ENCODE measurements at regions not wholly inside any gene's neighbourhood (a gene's known extent, or its start where the extent isn't known, plus 50 kb on each side); places are given as distances from the start of the nearest gene placed in this dataset.

DNA sequence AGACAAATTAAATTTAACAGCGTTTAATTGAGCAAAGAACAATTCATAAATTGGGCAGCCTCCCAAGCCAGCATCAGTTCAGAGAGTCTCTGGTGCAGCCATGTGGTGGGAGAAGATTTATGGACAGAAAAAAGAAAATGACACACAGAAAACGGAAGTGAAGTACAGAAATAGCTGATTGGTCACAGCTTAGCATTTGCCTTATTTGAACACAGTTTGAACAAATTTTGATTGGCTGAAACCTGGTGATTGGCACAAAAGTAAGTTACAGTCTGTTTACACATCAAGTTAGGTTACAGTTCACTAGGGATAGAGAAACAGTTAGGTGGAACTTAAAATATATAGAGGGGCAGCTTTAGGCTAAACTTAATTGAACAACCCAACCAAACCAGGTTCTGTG lies 720.1 kb downstream of the TYW1 start:
- DNase-seq (ENCODE audit: low spot score), result no peak
- Mint-ChIP-seq H3K27ac (no peak overlapping the region), H3K4me3 (no peak overlapping the region), H3K4me1 (ENCODE audit: low read depth) (no peaks in the 10 kb centered on the region), H3K36me3 (ENCODE audit: low read depth) (no peaks in the 10 kb centered on the region), H3K27me3 (ENCODE audit: low read depth) (no peaks in the 10 kb centered on the region), H3K9me3 (peaks cover 54% of the 10 kb centered on the region)

DNA sequence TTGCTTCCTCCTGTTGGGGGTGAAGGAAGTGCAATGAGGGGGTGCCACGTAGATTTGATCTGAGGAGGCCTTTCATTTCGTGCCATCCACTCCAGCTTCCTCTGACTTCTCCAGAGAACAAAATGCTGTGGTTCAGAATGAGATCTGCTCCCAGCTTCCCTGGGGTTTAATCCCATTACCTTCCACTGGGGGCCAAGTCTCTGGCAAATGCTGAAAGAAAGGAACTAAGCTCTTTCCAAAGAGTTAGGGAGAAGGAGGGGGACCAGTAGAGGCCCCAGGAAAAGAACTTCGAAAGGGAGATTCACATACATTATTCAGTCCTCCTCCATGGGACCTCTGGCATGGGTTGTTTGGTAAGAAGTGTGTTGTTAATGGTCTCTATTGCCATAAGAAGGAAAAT lies 727.0 kb downstream of the TYW1 start:
- H3K27me3 Mint-ChIP-seq (ENCODE audit: low read depth), result no peaks in the 10 kb centered on the region
- no peak overlapping the region for H3K4me3 Mint-ChIP-seq
- no peaks in the 10 kb centered on the region for H3K4me1 Mint-ChIP-seq (ENCODE audit: low read depth)
- DNase-seq (ENCODE audit: low spot score), result no peak
- H3K27ac Mint-ChIP-seq, result no peak overlapping the region
- peaks cover 52% of the 10 kb centered on the region for H3K9me3 Mint-ChIP-seq
- no peaks in the 10 kb centered on the region for H3K36me3 Mint-ChIP-seq (ENCODE audit: low read depth)

DNA sequence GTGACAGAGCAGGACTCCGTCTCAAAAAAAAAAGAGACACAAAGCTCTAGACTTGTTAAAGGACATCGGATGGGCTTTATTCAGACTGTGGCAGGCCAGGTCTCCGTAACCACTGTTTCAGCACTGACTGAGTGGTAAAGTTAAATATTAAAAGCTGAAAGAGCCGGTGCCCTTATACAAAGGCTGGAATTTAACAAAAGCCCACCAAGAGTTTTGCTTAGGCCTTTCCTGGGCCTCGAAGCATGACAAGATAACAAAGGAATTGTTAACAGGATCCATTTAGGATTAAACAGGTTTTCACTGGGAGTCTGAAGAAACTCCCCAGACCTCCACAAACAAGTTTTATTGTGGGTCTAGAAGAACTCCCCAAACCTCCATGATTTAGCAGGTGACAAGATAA lies 727.8 kb downstream of the TYW1 start:
- no peak overlapping the region for H3K4me3 Mint-ChIP-seq
- no peaks in the 10 kb centered on the region for H3K36me3 Mint-ChIP-seq (ENCODE audit: low read depth)
- no peak for DNase-seq (ENCODE audit: low spot score)
- H3K27ac Mint-ChIP-seq, result no peak overlapping the region
- no peaks in the 10 kb centered on the region for H3K4me1 Mint-ChIP-seq (ENCODE audit: low read depth)
- H3K27me3 Mint-ChIP-seq (ENCODE audit: low read depth), result no peaks in the 10 kb centered on the region
- H3K9me3 Mint-ChIP-seq, result peaks cover 56% of the 10 kb centered on the region

DNA sequence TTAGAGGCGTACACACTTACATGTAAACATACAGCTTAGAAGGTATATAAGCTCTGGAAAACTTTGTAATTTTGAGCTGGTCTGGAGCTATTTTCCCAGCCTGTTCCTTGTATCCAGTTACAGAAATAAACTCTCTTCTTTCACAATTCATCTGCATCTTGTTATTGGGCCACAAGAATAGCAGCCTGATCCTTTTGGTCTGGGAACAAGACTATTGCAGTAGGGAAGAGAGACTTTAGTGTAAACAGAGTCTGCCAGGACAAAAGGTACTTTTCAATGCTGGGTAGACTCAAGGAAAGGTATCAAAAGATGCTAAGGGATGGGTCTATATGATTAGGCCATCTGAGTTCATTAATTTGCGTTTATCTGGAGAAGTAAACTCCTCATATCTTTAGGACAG lies 728.3 kb downstream of the TYW1 start:
- Mint-ChIP-seq H3K27me3 (ENCODE audit: low read depth) (no peaks in the 10 kb centered on the region), H3K36me3 (ENCODE audit: low read depth) (no peaks in the 10 kb centered on the region), H3K4me1 (ENCODE audit: low read depth) (no peaks in the 10 kb centered on the region), H3K27ac (no peak overlapping the region), H3K9me3 (peaks cover 59% of the 10 kb centered on the region), H3K4me3 (no peak overlapping the region)
- no peak for DNase-seq (ENCODE audit: low spot score)

DNA sequence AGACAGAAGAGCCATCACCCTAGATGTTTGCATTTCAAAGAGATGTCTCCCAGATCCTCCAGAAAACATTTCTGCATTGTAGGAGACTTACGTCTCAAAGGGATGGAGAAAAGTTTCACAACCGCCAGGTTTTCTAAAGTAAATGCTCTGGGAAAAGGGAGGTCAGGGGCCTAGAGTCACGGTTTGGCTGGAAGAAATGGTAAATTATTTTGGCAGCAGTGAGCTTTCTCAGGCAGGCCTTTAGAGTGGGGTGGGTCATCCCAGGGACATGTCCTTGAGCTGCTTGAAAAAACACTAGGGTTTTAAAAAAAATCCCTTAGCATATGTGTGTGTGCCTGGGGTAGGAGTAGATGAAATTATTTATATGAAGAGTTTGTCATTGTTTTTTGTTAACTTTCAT lies 728.8 kb downstream of the TYW1 start:
- Mint-ChIP-seq H3K4me1 (ENCODE audit: low read depth) (no peaks in the 10 kb centered on the region), H3K36me3 (ENCODE audit: low read depth) (no peaks in the 10 kb centered on the region), H3K27ac (no peak overlapping the region), H3K4me3 (no peak overlapping the region), H3K27me3 (ENCODE audit: low read depth) (no peaks in the 10 kb centered on the region), H3K9me3 (peaks cover 58% of the 10 kb centered on the region)
- no peak for DNase-seq (ENCODE audit: low spot score)

DNA sequence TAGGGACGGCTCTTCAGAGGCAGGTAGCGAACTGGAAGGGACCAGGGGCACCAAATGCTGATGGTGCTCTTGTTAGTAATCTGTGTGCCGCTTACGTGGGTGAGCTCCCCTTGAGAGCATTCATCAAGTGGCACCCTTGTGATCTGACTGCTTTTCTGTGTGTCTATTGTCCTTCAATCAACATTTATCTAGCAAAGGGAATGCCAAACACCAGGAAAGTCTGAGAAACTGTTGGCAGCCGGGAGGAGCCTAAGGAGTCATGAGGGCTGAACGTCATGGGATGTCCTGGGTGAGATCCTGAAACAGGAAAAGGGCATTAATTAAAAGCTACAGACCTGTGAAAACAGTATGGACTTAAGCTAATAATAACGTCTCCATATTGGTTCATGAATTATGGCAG lies 733.1 kb downstream of the TYW1 start:
- no peak for DNase-seq (ENCODE audit: low spot score)
- Mint-ChIP-seq H3K27me3 (ENCODE audit: low read depth) (no peaks in the 10 kb centered on the region), H3K36me3 (ENCODE audit: low read depth) (no peaks in the 10 kb centered on the region), H3K9me3 (peaks cover 60% of the 10 kb centered on the region), H3K27ac (no peak overlapping the region), H3K4me3 (no peak overlapping the region), H3K4me1 (ENCODE audit: low read depth) (no peaks in the 10 kb centered on the region)

DNA sequence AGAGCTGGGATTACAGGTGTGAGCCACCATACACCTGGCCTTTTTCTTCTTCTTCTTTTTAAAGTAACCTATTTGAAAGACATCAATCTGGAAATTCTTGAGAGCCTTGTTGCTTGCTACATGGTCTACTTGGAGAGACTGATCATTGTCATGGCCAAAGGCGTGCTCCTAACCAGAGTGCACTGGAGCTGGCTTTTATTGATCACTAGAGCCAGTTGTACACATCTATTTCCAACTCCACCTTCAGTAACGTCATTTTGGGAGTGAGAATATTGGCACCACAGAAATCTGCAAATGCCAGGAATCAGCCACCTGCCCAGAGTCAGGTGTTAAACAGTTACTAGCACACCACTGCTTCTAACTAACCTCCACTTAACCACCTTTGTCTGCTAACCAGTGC lies 735.1 kb downstream of the TYW1 start:
- H3K27me3 Mint-ChIP-seq (ENCODE audit: low read depth), result no peaks in the 10 kb centered on the region
- peaks cover 49% of the 10 kb centered on the region for H3K9me3 Mint-ChIP-seq
- no peaks in the 10 kb centered on the region for H3K36me3 Mint-ChIP-seq (ENCODE audit: low read depth)
- H3K27ac Mint-ChIP-seq, result no peak overlapping the region
- no peak overlapping the region for H3K4me3 Mint-ChIP-seq
- DNase-seq (ENCODE audit: low spot score), result no peak
- H3K4me1 Mint-ChIP-seq (ENCODE audit: low read depth), result no peaks in the 10 kb centered on the region

DNA sequence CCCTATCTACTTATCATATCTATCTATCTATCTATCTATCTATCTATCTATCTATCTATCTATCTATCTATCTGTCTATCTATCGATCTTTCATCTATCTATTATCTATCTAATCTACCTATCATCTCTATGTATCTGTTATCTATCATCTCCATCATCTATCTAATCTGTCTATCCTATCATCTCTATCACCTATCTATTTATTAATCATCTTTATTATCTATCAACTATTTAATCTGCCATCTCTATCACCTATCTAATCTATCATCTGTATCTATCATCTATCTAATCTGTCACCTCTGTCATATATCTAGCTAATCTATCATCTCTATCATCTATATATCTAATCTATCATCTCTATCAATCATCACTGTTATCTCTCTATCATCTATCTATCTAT lies 736.3 kb downstream of the TYW1 start:
- DNase-seq (ENCODE audit: low spot score), result no peak
- no peak overlapping the region for H3K27ac Mint-ChIP-seq
- no peaks in the 10 kb centered on the region for H3K27me3 Mint-ChIP-seq (ENCODE audit: low read depth)
- peaks cover 46% of the 10 kb centered on the region for H3K9me3 Mint-ChIP-seq
- no peaks in the 10 kb centered on the region for H3K36me3 Mint-ChIP-seq (ENCODE audit: low read depth)
- H3K4me3 Mint-ChIP-seq, result no peak overlapping the region
- H3K4me1 Mint-ChIP-seq (ENCODE audit: low read depth), result no peaks in the 10 kb centered on the region

DNA sequence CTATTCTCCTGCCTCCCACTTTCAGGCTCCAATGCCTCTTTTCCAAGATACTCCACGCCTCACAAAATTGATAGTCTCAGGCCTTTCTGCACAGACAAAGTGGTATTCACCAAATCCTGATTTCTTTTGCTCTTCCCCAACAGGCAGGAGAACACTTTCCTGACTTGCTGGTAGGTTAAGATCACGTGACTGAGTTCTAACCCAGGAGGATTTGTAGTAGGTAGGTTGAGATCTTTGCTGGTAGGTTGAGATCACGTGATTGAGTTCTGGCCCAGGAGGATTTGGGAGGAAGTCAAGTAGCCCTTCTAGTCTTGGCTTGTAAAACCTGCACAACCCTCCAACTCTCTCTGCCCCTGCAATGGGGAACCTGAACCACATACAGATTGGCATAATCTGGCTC lies 741.5 kb downstream of the TYW1 start:
- Mint-ChIP-seq H3K27ac (no peak overlapping the region), H3K36me3 (ENCODE audit: low read depth) (no peaks in the 10 kb centered on the region), H3K9me3 (peaks cover 49% of the 10 kb centered on the region), H3K4me1 (ENCODE audit: low read depth) (no peaks in the 10 kb centered on the region), H3K4me3 (no peak overlapping the region), H3K27me3 (ENCODE audit: low read depth) (no peaks in the 10 kb centered on the region)
- no peak for DNase-seq (ENCODE audit: low spot score)

DNA sequence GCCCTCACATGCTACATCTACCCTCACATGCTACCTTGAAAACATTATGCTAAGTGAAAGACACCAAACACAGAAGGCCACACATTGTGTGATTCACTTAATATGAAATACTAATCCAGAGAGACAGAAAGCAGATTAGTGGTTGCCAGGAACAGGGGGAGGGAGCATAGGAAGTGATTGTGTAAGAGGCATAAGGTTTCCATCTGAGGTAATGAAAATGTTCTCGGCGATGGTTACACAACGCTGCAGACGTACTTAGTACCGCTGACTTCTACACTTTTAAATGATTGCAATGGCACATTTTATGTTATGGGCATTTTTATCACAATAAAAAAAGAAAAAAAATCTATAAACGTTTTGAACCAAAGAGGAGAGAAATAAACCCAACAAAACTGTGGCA lies 742.3 kb downstream of the TYW1 start:
- no peaks in the 10 kb centered on the region for H3K27me3 Mint-ChIP-seq (ENCODE audit: low read depth)
- no peak overlapping the region for H3K27ac Mint-ChIP-seq
- peaks cover 49% of the 10 kb centered on the region for H3K9me3 Mint-ChIP-seq
- DNase-seq (ENCODE audit: low spot score), result no peak
- no peaks in the 10 kb centered on the region for H3K4me1 Mint-ChIP-seq (ENCODE audit: low read depth)
- H3K36me3 Mint-ChIP-seq (ENCODE audit: low read depth), result no peaks in the 10 kb centered on the region
- H3K4me3 Mint-ChIP-seq, result no peak overlapping the region

DNA sequence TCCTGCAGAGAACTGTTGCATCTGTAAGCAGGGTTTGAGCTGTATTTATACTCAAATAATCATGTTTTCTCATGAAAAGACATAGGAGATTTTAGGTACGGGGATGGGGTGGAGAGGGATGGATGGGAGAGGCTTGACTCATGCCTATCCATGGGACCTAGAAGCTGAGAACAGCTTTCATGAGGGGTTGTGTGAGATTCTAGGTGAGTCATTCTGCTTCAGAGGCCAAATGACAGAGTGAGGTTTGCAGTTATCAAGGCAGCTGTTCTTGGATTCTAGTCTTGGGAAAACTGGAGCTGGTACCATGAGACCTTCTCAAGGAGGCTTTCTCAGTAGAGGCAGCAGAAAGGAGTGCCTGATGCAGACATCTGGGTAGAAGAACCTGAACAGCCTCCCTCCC lies 746.9 kb downstream of the TYW1 start:
- peaks cover 60% of the 10 kb centered on the region for H3K9me3 Mint-ChIP-seq
- no peaks in the 10 kb centered on the region for H3K4me1 Mint-ChIP-seq (ENCODE audit: low read depth)
- H3K36me3 Mint-ChIP-seq (ENCODE audit: low read depth), result no peaks in the 10 kb centered on the region
- no peak for DNase-seq (ENCODE audit: low spot score)
- no peaks in the 10 kb centered on the region for H3K27me3 Mint-ChIP-seq (ENCODE audit: low read depth)
- no peak overlapping the region for H3K27ac Mint-ChIP-seq
- H3K4me3 Mint-ChIP-seq, result no peak overlapping the region

DNA sequence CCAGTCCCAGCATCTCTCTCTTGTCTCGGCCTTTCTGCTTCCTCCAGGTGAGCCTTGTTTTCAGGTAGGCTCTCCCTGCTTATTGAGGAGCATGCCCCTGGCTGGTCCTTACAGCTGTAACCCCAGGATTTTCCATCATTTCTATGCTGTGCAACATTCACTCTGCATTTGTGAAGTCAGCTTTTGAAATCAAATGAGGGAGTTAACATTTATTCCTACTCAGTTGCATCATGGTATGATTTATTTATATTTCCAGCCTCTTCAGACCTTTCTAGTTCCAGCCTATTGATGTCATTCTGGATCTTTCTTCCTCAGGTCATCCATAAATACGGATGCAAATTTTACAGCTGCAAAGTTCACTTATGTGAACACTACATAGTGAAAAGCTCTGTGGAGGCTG lies 755.6 kb downstream of the TYW1 start:
- no peak overlapping the region for H3K4me3 Mint-ChIP-seq
- no peaks in the 10 kb centered on the region for H3K27me3 Mint-ChIP-seq (ENCODE audit: low read depth)
- no peak for DNase-seq (ENCODE audit: low spot score)
- no peak overlapping the region for H3K27ac Mint-ChIP-seq
- peaks cover 53% of the 10 kb centered on the region for H3K9me3 Mint-ChIP-seq
- no peaks in the 10 kb centered on the region for H3K36me3 Mint-ChIP-seq (ENCODE audit: low read depth)
- H3K4me1 Mint-ChIP-seq (ENCODE audit: low read depth), result no peaks in the 10 kb centered on the region

DNA sequence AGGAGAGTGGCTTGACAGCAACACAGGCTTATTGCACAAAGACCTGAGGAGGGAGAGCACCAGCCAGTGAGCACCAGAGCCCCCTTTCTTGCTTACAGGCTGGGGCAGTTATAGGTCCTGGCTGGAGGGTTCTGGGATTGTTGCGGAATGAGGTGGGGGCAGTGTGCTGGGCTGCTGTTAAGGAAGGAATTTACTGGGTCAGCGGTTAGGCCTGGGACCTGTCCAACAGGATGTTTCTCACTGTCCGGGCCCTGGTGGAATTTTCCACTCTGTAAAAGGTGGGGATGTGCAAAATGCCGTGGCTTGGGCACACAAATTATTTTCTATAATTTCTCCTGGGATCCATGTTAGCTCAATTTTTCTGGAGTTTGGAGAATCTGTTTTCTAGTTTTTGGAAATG lies 757.3 kb downstream of the TYW1 start:
- Mint-ChIP-seq H3K4me1 (ENCODE audit: low read depth) (no peaks in the 10 kb centered on the region), H3K27ac (no peak overlapping the region), H3K27me3 (ENCODE audit: low read depth) (no peaks in the 10 kb centered on the region), H3K9me3 (peaks cover 52% of the 10 kb centered on the region), H3K4me3 (no peak overlapping the region), H3K36me3 (ENCODE audit: low read depth) (no peaks in the 10 kb centered on the region)
- DNase-seq (ENCODE audit: low spot score), result no peak

DNA sequence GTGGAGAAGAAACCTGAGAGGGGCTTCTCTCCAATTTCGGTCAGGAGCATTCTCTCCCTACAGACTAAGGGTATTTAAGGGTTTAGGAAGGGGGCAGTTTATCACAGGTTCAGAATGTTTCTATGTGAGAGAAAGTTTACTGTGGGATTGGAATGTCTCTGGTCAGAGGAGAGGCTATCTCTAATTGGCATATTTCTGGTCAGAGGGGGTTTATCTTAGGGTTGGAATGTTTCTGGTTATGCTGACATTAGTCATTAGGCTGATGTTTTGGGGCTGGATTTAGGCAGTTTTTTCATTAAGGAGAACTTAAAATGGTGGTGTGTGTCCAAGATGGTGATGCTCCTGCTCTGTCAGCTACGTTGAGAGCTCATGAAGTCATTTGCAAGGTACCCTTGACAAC lies 758.0 kb downstream of the TYW1 start:
- Mint-ChIP-seq H3K4me1 (ENCODE audit: low read depth) (no peaks in the 10 kb centered on the region), H3K27ac (no peak overlapping the region), H3K4me3 (no peak overlapping the region), H3K9me3 (peaks cover 46% of the 10 kb centered on the region), H3K27me3 (ENCODE audit: low read depth) (no peaks in the 10 kb centered on the region), H3K36me3 (ENCODE audit: low read depth) (no peaks in the 10 kb centered on the region)
- no peak for DNase-seq (ENCODE audit: low spot score)

DNA sequence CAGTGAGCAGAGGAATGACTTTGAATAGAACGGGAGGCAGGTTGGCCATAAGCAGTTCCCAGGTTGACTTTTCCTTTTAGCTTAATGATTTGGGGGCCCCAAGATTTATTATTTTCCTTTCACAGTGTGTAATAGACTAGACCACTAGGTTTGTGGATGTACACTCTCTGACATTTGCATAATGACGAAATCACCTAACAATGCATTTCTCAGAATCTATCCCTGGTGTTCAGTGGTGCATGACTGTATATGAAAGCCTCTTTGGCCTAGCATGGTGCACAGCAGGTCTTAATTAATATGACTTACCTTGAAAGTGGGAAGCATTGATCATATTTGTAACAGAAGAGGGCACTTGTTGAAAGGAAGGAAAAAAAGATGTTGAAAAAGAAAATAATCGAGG lies 761.9 kb downstream of the TYW1 start:
- H3K9me3 Mint-ChIP-seq, result peaks cover 49% of the 10 kb centered on the region
- no peaks in the 10 kb centered on the region for H3K36me3 Mint-ChIP-seq (ENCODE audit: low read depth)
- H3K4me1 Mint-ChIP-seq (ENCODE audit: low read depth), result no peaks in the 10 kb centered on the region
- no peak overlapping the region for H3K4me3 Mint-ChIP-seq
- no peaks in the 10 kb centered on the region for H3K27me3 Mint-ChIP-seq (ENCODE audit: low read depth)
- no peak for DNase-seq (ENCODE audit: low spot score)
- no peak overlapping the region for H3K27ac Mint-ChIP-seq

DNA sequence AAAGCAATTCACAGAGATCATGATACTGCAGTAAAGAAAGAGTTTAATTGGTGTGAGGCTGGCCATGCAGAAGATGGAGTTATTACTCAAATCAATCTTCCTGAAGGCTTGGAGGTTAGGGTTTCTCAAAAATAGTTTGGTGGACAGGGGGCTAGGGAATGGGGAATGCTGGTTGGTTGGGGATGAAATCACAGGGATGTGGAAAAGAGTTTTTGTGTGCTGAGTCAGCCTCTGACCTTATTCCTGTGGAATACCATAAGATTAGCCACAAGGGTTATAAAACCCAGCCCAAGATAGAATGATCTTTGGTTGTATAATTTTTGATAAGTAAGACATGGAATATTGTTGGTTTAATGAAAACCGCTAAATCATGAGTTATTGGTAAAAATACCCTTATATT lies 764.3 kb downstream of the TYW1 start:
- Mint-ChIP-seq H3K4me1 (ENCODE audit: low read depth) (no peaks in the 10 kb centered on the region), H3K9me3 (peaks cover 51% of the 10 kb centered on the region), H3K27me3 (ENCODE audit: low read depth) (no peaks in the 10 kb centered on the region), H3K36me3 (ENCODE audit: low read depth) (no peaks in the 10 kb centered on the region), H3K4me3 (no peak overlapping the region), H3K27ac (no peak overlapping the region)
- no peak for DNase-seq (ENCODE audit: low spot score)
